Stimulated activated CD8-positive, alpha-beta memory T cell treated with anti-CD3 and anti-CD28 coated beads, Interleukin-4, amount 100 ng/mL, for 24 hours (primary cell): ENCODE measurements at regions not wholly inside any gene's neighbourhood (a gene's known extent, or its start where the extent isn't known, plus 50 kb on each side); places are given as distances from the start of the nearest gene placed in this dataset.

Source experiments
- DNase-seq: peaks from one replicate; pipeline ENCODE4 v3.0.0-alpha.2; 2020; ENCODE audit warnings: low read depth

- DNase-seq = no peak
Observed at GRCh38 chr22:48154943-48155240, 1392.4 kb downstream of the TBC1D22A start.

DNA sequence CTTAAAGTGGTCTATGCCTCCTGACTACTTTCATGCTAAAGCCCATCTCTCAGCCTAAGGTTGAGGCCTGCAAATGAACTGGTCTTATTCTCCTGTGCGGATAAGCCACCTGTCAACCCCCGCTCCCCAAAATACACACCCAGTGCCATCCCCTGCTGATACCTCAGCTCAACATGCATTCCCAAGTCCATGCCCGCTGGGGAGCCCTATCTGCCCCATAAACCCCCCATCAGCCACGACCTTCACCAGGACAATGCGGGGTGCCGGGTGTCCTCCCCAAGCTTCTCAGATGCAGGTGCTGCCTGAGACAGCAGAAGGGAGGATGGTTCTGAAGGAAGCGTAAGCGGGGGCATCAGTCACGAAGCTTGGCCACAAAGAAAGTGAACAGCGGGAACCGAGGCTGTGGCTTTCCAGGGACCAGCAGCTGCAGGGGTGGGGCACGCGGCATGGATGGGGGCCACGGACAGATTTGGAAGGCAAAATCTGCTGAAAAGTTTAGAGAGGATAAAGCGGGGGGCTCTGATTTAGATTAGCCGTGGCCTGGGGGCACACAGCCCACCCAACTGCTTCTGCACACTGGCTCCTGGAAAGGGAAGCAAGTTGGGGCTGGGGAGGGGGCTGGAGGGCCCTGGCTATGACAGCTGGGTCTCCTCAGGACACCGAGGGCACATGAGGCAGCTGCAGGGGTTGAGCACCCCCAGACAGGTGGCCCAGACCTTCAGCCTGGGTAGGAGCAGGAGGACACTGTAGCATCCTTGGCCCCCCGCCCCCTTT lies 1391.9 kb downstream of the TBC1D22A start:
- no peak for DNase-seq

- DNase-seq = no peak
Observed at GRCh38 chr22:48153726-48154125, 1391.3 kb downstream of the TBC1D22A start.

DNA sequence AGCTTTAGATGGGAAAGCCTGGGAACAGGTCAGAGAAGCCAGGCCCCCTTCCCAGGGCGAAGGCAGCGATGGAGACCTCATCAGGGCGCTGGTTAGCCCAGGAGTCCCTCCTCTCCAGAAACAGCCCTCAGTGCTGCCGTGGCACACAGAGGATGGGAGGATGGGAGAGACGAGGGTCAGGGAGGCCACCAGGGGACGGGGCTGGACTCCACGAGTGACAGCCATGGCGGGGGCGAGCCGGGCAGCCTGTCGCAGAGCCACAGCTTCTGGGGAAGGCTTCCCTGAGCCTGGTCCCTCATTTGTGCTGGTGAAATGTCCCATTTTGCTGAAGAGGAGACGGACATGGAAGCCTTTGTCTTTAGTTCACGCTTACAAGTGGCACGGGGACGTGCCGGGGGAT lies 1390.5 kb downstream of the TBC1D22A start:
- no peak for DNase-seq

- DNase-seq = no peak
Observed at GRCh38 chr22:48152164-48152775, 1389.8 kb downstream of the TBC1D22A start.

GRCh38 chr22:48151641-48152040 lies 1389.2 kb downstream of the TBC1D22A start:
- no peak for DNase-seq

DNA sequence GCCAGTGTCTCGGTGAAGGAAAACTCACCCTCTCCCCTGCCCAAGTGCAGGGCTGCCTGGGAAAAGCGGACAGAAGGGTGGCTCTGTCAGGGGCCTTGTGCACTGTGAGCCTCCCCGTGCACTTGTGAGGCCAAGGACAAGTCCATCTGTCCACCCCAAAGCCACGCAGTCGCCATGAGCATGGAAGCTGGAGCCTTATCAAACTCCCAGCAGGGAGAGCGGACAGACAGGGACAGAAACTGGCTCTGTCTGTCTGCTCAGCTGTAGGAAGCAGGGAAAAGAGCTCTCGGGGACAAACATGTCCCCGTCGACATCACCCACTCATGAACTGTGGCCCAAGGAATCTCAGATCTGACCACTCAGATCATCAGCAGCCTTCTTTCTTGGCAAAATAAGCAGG lies 1385.4 kb downstream of the TBC1D22A start:
- no peak for DNase-seq

GRCh38 chr22:48147404-48147803 lies 1385.0 kb downstream of the TBC1D22A start:
- no peak for DNase-seq

- no peak for DNase-seq
Observed at GRCh38 chr22:48146426-48146825, 1384.0 kb downstream of the TBC1D22A start.

DNA sequence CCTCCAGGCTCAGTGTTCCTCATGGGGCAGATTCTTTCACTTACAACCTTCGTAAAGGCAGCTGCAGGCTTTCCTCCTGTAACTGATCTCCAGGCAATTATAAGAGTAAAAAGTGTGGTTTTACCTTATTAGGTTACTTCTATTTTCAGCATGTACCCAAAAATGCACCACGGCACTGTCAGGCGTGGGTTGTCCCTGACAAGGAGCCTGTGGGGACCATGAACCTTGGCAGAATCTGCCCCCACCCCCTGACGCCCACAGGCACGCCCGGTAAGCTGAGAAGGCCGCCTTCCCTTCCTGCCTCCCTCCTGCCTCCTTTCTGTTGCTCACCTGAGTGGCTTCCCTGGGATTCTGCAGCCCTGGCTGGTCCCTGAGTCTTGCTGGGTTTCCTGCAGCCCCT lies 1383.3 kb downstream of the TBC1D22A start:
- DNase-seq = no peak

GRCh38 chr22:48144318-48144717 lies 1381.9 kb downstream of the TBC1D22A start:
- DNase-seq = no peak

DNA sequence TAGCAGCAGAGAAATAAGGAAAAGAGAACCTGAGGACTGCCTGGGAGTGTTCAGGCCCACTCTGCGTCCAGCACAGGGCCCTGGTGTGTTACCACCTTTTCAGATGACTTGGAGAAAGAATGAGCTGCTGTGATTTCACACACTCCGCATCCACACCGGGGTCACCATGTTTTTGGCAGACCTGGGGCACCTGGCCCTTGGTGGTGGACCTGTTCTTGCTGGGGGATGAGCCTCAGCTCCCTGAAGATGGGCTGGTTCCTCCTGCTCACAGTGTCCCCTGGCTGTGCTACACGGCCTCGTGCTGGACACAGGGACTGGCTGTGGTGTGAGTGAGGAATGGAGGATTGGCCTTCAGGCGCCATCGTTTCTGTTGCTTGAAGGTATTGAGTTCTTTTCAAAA lies 1381.4 kb downstream of the TBC1D22A start:
- DNase-seq = no peak

DNA sequence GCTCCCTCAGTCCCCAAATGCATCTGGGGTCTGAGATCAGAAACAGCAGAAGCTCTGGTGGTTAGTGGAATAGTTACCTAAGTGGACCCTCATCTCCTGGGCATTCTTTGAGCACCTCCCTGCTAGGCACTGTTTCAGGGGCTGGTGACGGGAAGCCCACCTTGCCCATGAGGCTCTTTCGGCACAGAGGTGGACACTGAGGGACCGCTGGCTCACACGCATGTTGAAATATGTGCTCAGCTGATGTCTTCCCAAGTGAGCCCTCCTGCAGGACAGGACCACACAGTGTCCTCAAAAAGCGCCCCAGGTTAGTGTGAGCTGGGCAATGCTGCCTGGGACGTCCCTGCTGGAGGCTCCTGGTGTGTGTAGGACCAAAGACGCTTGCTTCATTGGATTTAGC lies 1379.9 kb downstream of the TBC1D22A start:
- DNase-seq = no peak

- no peak for DNase-seq
Observed at GRCh38 chr22:48141301-48141700, 1378.9 kb downstream of the TBC1D22A start.

DNA sequence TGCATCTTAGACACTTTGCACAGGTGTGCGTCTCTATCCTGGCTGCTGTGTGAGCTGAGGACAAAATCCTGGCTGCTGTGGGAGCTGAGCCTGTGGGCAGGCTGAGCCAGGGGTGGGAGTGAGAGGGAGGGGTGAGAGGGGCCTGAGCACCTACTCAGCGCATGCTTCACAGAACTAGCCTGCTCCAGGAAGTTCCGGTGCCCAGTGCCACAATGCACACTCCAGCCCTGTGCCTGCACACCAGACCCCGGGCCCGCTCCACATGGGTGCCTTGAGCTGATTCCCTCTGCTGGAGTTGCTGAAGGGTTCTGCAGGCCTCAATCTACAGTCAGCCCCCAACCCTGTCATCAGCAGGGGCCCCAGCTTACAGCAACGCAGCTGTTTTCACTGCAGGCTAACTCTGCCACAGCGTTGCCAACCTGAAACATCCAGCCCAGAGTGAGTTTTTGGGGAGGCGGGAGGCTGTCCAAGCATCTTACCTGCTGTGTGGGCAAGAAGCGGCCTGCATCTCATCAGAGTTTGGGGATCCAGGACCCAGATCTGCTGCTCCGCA lies 1377.9 kb downstream of the TBC1D22A start:
- no peak for DNase-seq

DNA sequence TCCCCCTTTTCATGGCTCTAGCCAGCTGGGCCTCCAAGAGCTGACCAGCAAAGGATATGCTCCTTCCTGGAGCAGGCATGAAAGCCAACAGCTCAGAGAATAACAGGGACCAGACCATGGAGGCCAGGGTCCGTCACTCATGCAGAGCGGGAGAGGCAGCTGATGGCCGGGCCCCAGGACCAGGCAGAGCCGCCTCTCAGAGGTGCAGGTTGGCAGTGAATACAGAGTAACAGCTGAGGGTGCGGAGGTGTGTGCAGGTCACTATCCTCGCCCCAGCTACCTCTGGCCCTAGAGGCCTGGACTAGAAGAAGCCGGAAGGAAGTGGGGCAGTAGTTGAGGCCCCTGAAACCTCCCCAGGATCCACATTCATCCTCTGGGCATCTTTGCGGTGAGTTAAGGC lies 1377.3 kb downstream of the TBC1D22A start:
- no peak for DNase-seq

DNA sequence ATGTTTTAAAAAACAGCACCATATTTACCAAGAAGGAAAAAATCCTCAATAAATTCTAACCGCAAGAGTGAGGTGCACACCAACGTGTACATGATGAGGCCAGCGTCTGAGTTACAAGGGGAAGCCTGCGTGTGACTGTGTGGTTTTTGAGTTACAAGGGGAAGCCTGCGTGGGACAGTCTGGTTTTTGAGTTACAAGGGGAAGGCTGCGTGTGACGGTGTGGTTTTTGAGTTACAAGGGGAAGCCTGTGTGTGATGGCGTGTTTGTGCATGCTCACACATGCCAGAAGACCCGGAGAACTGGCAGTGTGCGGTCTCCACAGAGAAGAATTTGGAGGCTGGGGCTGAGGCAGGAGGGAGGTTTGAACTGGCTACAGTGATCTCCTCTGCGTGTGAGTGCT lies 1376.4 kb downstream of the TBC1D22A start:
- no peak for DNase-seq

GRCh38 chr22:48138427-48138826 lies 1376.0 kb downstream of the TBC1D22A start:
- DNase-seq = no peak

- no peak for DNase-seq
Observed at GRCh38 chr22:48137640-48138039, 1375.2 kb downstream of the TBC1D22A start.

DNA sequence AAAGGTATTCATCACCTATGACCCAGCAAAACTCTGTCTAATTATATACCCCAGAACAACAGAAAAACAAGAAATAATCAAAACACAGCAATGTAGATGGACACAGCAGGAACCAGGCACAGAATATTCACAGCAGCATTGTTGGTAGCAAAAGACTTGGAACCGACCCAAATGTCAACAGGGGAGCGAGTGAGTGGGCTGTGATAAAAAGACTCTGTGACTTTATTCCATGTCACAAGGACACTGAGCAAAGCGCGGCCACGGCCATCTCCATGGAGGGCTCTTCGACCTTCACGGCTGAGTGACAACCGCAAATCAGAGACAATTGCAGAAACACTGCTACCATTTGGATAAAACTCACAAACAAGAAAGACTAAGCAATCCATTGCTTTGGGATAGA lies 1373.1 kb downstream of the TBC1D22A start:
- no peak for DNase-seq

- DNase-seq = no peak
Observed at GRCh38 chr22:48125416-48125815, 1363.0 kb downstream of the TBC1D22A start.

DNA sequence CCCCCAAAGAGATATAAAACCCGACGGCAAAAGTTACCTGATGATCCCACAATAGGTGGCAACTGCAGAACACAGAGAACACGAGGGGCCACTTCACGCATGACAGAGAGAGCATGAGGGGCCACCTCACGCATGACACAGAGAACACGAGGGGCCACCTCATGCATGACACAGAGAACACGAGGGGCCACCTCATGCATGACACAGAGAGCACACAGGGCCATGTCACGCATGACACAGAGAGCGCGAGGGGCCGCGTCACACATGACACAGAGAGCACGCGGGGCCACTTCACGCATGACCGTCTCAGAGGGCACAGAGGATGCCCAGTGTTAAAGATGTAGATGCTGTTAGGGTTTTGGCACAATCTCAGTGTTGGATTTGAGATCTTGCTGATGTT lies 1359.5 kb downstream of the TBC1D22A start:
- no peak for DNase-seq

DNA sequence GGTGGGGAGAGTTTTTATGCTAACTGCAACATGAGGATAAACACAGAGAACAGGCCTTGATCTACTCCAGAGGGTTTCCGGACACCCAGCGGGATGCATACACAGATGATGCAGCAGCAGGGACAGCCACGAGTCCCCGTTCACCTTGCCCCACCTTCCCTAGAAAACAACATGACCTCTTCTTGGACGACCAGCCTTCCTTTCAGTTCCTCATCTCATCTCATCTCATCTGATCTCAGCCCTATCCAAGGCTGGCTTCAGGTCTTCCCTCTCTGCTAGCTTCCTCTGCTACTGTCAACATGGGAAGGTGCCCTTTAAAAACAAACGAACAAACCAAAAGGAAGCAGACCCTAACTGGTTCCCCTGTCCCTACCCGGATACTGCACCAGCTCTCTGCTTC lies 1356.2 kb downstream of the TBC1D22A start:
- no peak for DNase-seq

DNA sequence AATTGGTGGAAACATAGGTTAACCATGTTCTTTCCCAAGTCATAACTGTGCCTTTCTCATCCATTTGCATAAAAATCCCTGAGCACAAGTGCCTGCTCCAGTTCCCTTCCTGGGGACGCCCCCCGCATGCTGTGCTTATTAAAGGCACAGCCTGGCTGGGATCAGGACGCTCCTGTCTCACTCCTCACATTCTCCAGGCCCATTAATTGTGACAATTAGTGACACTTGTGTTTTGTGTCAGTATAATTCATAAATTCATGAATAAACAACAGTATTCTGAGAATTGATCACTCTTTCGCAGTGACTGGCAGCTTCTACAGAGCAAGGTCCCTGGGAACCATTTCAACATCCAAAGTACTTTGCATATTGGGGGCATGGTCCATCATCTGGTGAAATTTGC lies 1354.4 kb downstream of the TBC1D22A start:
- DNase-seq = no peak
